ENCODE measurements at regions not wholly inside any gene's neighbourhood (a gene's known extent, or its start where the extent isn't known, plus 50 kb on each side); places are given as distances from the start of the nearest gene placed in this dataset.

DNA sequence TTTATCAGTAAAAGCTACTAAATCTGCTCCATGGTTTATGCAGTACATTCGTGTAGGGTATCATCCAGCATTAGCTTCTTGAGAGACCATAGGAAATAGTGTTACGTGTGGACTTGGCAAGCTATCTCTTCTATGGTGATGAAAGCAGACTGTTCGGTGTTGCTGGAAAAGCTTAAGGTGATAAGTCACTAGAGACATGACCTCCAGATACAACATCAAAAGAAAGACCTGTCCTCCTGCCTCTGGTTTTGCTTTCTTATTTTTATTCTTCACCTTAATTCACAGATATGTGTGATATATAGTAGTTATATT lies 53.5 kb upstream of the S1PR1 start:
- Histone ChIP-seq H2AFZ (no peak overlapping the region), H3K4me1 (ENCODE audit: insufficient read depth) (no peaks in the 10 kb centered on the region), H3K79me2 (replicated peaks; ENCODE audit: insufficient read depth) (no peaks in the 10 kb centered on the region), H4K20me1 (replicated peaks; ENCODE audit: insufficient read depth) (no peaks in the 10 kb centered on the region), H3K36me3 (ENCODE audit: insufficient read depth) (no peaks in the 10 kb centered on the region), H3K4me3 (no peak overlapping the region), H3F3A (replicated peaks; ENCODE audit: low read depth) (no peaks in the 10 kb centered on the region), H3K4me2 (no peak overlapping the region), H3K27ac (ENCODE audit: low read depth) (no peak overlapping the region), H3K9me2 (ENCODE audit: insufficient read depth) (no peaks in the 10 kb centered on the region), H3K27me3 (ENCODE audit: insufficient read depth) (no peaks in the 10 kb centered on the region)
- DNase-seq (ENCODE audit: low spot score) (no peak), ATAC-seq (no peak)
- H3K27ac Mint-ChIP-seq, result no peak overlapping the region
- H3K4me3 Mint-ChIP-seq, result no peak overlapping the region
- H3K36me3 Mint-ChIP-seq (ENCODE audit: low read depth), result no peaks in the 10 kb centered on the region
- no peaks in the 10 kb centered on the region for H3K4me1 Mint-ChIP-seq
- no peaks in the 10 kb centered on the region for H3K9me3 Mint-ChIP-seq
- TF ChIP-seq NANOG (IDR thresholded peaks at IDR 0.05; ENCODE audit: borderline replicate concordance) (no peak), CREB1 (CRISPR knock-in tag; IDR thresholded peaks at IDR 0.05; ENCODE audit: low read depth) (no peak), POLR2AphosphoS5 (IDR thresholded peaks at IDR 0.05; ENCODE audit: low read depth) (no peak), JUNB (IDR thresholded peaks at IDR 0.05; ENCODE audit: unreplicated experiment) (no peak), ZNF114 (CRISPR knock-in tag; IDR thresholded peaks at IDR 0.05) (no peak)
- TF ChIP-seq, protein P1, sequence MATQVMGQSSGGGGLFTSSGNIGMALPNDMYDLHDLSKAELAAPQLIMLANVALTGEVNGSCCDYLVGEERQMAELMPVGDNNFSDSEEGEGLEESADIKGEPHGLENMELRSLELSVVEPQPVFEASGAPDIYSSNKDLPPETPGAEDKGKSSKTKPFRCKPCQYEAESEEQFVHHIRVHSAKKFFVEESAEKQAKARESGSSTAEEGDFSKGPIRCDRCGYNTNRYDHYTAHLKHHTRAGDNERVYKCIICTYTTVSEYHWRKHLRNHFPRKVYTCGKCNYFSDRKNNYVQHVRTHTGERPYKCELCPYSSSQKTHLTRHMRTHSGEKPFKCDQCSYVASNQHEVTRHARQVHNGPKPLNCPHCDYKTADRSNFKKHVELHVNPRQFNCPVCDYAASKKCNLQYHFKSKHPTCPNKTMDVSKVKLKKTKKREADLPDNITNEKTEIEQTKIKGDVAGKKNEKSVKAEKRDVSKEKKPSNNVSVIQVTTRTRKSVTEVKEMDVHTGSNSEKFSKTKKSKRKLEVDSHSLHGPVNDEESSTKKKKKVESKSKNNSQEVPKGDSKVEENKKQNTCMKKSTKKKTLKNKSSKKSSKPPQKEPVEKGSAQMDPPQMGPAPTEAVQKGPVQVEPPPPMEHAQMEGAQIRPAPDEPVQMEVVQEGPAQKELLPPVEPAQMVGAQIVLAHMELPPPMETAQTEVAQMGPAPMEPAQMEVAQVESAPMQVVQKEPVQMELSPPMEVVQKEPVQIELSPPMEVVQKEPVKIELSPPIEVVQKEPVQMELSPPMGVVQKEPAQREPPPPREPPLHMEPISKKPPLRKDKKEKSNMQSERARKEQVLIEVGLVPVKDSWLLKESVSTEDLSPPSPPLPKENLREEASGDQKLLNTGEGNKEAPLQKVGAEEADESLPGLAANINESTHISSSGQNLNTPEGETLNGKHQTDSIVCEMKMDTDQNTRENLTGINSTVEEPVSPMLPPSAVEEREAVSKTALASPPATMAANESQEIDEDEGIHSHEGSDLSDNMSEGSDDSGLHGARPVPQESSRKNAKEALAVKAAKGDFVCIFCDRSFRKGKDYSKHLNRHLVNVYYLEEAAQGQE (IDR thresholded peaks at IDR 0.05; ENCODE audit: unreplicated experiment), result no peak
- TF ChIP-seq, protein P2, sequence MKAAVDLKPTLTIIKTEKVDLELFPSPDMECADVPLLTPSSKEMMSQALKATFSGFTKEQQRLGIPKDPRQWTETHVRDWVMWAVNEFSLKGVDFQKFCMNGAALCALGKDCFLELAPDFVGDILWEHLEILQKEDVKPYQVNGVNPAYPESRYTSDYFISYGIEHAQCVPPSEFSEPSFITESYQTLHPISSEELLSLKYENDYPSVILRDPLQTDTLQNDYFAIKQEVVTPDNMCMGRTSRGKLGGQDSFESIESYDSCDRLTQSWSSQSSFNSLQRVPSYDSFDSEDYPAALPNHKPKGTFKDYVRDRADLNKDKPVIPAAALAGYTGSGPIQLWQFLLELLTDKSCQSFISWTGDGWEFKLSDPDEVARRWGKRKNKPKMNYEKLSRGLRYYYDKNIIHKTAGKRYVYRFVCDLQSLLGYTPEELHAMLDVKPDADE (IDR thresholded peaks at IDR 0.05), result no peak
- TF ChIP-seq, protein P3, sequence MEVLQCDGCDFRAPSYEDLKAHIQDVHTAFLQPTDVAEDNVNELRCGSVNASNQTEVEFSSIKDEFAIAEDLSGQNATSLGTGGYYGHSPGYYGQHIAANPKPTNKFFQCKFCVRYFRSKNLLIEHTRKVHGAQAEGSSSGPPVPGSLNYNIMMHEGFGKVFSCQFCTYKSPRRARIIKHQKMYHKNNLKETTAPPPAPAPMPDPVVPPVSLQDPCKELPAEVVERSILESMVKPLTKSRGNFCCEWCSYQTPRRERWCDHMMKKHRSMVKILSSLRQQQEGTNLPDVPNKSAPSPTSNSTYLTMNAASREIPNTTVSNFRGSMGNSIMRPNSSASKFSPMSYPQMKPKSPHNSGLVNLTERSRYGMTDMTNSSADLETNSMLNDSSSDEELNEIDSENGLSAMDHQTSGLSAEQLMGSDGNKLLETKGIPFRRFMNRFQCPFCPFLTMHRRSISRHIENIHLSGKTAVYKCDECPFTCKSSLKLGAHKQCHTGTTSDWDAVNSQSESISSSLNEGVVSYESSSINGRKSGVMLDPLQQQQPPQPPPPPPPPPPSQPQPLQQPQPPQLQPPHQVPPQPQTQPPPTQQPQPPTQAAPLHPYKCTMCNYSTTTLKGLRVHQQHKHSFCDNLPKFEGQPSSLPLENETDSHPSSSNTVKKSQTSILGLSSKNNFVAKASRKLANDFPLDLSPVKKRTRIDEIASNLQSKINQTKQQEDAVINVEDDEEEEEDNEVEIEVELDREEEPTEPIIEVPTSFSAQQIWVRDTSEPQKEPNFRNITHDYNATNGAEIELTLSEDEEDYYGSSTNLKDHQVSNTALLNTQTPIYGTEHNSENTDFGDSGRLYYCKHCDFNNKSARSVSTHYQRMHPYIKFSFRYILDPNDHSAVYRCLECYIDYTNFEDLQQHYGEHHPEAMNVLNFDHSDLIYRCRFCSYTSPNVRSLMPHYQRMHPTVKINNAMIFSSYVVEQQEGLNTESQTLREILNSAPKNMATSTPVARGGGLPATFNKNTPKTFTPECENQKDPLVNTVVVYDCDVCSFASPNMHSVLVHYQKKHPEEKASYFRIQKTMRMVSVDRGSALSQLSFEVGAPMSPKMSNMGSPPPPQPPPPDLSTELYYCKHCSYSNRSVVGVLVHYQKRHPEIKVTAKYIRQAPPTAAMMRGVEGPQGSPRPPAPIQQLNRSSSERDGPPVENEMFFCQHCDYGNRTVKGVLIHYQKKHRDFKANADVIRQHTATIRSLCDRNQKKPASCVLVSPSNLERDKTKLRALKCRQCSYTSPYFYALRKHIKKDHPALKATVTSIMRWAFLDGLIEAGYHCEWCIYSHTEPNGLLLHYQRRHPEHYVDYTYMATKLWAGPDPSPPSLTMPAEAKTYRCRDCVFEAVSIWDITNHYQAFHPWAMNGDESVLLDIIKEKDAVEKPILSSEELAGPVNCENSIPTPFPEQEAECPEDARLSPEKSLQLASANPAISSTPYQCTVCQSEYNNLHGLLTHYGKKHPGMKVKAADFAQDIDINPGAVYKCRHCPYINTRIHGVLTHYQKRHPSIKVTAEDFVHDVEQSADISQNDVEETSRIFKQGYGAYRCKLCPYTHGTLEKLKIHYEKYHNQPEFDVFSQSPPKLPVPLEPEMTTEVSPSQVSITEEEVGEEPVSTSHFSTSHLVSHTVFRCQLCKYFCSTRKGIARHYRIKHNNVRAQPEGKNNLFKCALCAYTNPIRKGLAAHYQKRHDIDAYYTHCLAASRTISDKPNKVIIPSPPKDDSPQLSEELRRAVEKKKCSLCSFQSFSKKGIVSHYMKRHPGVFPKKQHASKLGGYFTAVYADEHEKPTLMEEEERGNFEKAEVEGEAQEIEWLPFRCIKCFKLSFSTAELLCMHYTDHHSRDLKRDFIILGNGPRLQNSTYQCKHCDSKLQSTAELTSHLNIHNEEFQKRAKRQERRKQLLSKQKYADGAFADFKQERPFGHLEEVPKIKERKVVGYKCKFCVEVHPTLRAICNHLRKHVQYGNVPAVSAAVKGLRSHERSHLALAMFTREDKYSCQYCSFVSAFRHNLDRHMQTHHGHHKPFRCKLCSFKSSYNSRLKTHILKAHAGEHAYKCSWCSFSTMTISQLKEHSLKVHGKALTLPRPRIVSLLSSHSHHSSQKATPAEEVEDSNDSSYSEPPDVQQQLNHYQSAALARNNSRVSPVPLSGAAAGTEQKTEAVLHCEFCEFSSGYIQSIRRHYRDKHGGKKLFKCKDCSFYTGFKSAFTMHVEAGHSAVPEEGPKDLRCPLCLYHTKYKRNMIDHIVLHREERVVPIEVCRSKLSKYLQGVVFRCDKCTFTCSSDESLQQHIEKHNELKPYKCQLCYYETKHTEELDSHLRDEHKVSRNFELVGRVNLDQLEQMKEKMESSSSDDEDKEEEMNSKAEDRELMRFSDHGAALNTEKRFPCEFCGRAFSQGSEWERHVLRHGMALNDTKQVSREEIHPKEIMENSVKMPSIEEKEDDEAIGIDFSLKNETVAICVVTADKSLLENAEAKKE (CRISPR knock-in tag; IDR thresholded peaks at IDR 0.05), result no peak
- H3K27me3 Mint-ChIP-seq (ENCODE audit: insufficient read depth, low read depth, poor library complexity), result peaks cover 2% of the 10 kb centered on the region

Measured in GM23338 (cell line).